ENCODE measurements at regions not wholly inside any gene's neighbourhood (a gene's known extent, or its start where the extent isn't known, plus 50 kb on each side); places are given as distances from the start of the nearest gene placed in this dataset.

DNA sequence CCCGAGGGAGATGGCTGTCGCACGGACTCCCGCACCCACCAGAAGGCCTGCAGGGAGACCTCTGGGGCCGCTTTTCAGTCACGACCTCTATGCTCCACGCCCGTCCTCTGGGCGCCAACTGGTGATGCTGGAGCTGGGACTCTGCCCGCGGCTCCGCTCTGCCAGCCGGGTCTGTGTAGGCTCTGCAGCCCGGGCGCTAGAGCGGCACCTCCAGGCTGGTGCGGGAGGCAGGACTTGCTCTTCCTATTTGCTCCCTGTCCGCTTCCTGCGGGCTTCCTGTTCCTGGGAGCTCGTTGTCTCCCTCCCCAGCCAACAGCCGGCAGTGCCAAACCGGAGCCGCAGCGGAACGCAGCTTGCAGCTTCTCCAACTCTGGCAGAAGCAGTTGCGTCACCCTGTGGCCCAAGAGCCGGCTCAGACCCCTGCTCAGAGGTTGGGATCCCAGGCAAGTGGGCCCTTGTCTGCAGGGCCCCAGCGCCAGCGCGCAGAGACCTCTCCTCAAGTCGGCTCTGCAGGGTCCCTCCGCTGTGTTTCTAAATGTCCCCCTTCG is 285.9 kb downstream of the XXYLT1 start:
- TF ChIP-seq, protein P1, sequence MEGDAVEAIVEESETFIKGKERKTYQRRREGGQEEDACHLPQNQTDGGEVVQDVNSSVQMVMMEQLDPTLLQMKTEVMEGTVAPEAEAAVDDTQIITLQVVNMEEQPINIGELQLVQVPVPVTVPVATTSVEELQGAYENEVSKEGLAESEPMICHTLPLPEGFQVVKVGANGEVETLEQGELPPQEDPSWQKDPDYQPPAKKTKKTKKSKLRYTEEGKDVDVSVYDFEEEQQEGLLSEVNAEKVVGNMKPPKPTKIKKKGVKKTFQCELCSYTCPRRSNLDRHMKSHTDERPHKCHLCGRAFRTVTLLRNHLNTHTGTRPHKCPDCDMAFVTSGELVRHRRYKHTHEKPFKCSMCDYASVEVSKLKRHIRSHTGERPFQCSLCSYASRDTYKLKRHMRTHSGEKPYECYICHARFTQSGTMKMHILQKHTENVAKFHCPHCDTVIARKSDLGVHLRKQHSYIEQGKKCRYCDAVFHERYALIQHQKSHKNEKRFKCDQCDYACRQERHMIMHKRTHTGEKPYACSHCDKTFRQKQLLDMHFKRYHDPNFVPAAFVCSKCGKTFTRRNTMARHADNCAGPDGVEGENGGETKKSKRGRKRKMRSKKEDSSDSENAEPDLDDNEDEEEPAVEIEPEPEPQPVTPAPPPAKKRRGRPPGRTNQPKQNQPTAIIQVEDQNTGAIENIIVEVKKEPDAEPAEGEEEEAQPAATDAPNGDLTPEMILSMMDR (IDR thresholded peaks at IDR 0.05): no peak
- no peak for TF ChIP-seq EP300 (IDR thresholded peaks at IDR 0.05; ENCODE audit: borderline replicate concordance in 1 of 2, low read depth in 1 of 2, low read length in 1 of 2)
